ENCODE measurements at regions not wholly inside any gene's neighbourhood (a gene's known extent, or its start where the extent isn't known, plus 50 kb on each side); places are given as distances from the start of the nearest gene placed in this dataset.

DNA sequence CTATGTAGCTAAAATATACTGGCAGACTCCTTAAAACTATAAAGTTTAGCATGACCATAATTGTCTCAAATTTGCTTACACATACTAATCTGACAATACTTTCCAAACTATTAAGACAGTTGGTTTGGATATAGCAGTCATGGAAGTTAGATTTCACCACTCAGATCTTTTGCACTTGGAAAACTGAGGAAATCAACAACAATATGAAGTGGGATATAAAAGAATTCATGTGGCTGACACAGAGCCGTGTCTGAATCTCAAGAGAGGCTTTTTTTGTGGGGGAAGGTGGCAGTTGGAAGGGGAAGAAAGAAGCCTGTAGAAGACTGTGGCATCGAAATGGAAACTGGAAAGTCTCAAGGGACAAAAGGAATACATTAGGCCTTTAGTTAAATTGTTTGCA, 166.6 kb upstream of the FLRT2 start:
- Histone ChIP-seq H3K9me3 (ENCODE audit: control insufficient read depth, insufficient read depth, low read depth, low read length) (no peaks in the 10 kb centered on the region), H3K4me3 (ENCODE audit: low read depth, low read length) (no peak overlapping the region), H3K4me1 (ENCODE audit: control insufficient read depth, insufficient read depth, low read length) (no peaks in the 10 kb centered on the region), H3K27ac (ENCODE audit: extremely low read depth, low read depth, low read length) (no peak overlapping the region), H3K36me3 (ENCODE audit: control insufficient read depth in 2 of 2, insufficient read depth in 1 of 2, low read length in 2 of 2) (no peaks in the 10 kb centered on the region)
- no peak for TF ChIP-seq ZNF311 (tag by site-specific recombination; IDR thresholded peaks at IDR 0.05; ENCODE audit: borderline replicate concordance)
- TF ChIP-seq ZBTB17 (tag by site-specific recombination; IDR thresholded peaks at IDR 0.05) = no peak
- TF ChIP-seq KLF8 (tag by site-specific recombination; IDR thresholded peaks at IDR 0.05) = no peak
- TF ChIP-seq ZNF274 (IDR thresholded peaks at IDR 0.05; ENCODE audit: low read length) = no peak
- no peak for TF ChIP-seq ZNF274 (tag by site-specific recombination; IDR thresholded peaks at IDR 0.05; ENCODE audit: borderline replicate concordance)
- TF ChIP-seq ZNF785 (tag by site-specific recombination; IDR thresholded peaks at IDR 0.05) = no peak
- TF ChIP-seq ZNF664 (tag by site-specific recombination; IDR thresholded peaks at IDR 0.05) = no peak
- no peak for TF ChIP-seq GLI4 (tag by site-specific recombination; IDR thresholded peaks at IDR 0.05)
- TF ChIP-seq, protein P1, sequence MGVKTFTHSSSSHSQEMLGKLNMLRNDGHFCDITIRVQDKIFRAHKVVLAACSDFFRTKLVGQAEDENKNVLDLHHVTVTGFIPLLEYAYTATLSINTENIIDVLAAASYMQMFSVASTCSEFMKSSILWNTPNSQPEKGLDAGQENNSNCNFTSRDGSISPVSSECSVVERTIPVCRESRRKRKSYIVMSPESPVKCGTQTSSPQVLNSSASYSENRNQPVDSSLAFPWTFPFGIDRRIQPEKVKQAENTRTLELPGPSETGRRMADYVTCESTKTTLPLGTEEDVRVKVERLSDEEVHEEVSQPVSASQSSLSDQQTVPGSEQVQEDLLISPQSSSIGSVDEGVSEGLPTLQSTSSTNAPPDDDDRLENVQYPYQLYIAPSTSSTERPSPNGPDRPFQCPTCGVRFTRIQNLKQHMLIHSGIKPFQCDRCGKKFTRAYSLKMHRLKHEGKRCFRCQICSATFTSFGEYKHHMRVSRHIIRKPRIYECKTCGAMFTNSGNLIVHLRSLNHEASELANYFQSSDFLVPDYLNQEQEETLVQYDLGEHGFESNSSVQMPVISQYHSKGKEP (tag by site-specific recombination; IDR thresholded peaks at IDR 0.05) = no peak
- ChIA-PET CTCF (no interaction called here), POLR2A (no interaction called here)

DNA sequence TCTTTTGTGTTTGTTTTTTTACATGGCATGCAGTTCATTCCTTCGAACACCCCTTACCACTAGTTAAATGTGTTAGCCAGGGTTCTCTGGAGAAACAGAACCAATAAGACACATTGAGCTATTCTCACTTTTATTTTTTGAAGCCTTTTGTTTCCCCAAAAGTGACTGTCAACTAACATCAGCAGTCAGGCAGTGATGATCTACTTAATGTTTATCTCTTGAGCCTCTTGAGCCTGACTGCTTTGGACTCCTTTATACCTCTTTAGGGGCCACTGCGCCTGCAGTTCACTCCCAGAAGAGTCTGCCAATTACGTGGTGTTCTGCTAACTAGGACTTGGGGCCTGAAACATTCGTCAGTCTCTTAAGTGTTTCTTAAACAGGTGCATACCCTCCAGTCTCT, 163.7 kb upstream of the FLRT2 start:
- CTCF ChIA-PET = no interaction called here
- Histone ChIP-seq H3K27ac (ENCODE audit: extremely low read depth, low read depth, low read length) (no peak overlapping the region), H3K4me3 (ENCODE audit: low read depth, low read length) (no peak overlapping the region), H3K4me1 (ENCODE audit: control insufficient read depth, insufficient read depth, low read length) (no peaks in the 10 kb centered on the region), H3K9me3 (ENCODE audit: control insufficient read depth, insufficient read depth, low read depth, low read length) (no peaks in the 10 kb centered on the region), H3K36me3 (ENCODE audit: control insufficient read depth in 2 of 2, insufficient read depth in 1 of 2, low read length in 2 of 2) (no peaks in the 10 kb centered on the region)
- POLR2A ChIA-PET = no interaction called here
- no peak for TF ChIP-seq ZNF138 (tag by site-specific recombination; IDR thresholded peaks at IDR 0.05; ENCODE audit: borderline replicate concordance)
- no peak for TF ChIP-seq HOXC10 (CRISPR knock-in tag; IDR thresholded peaks at IDR 0.05)
- TF ChIP-seq ZNF10 (tag by site-specific recombination; IDR thresholded peaks at IDR 0.05) = no peak
- TF ChIP-seq ZNF544 (tag by site-specific recombination; IDR thresholded peaks at IDR 0.05) = no peak
- TF ChIP-seq ZNF585B (tag by site-specific recombination; IDR thresholded peaks at IDR 0.05) = no peak
- TF ChIP-seq, protein P2, sequence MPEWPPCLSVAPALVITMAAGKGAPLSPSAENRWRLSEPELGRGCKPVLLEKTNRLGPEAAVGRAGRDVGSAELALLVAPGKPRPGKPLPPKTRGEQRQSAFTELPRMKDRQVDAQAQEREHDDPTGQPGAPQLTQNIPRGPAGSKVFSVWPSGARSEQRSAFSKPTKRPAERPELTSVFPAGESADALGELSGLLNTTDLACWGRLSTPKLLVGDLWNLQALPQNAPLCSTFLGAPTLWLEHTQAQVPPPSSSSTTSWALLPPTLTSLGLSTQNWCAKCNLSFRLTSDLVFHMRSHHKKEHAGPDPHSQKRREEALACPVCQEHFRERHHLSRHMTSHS (tag by site-specific recombination; IDR thresholded peaks at IDR 0.05) = no peak
- no peak for TF ChIP-seq ZNF621 (tag by site-specific recombination; IDR thresholded peaks at IDR 0.05)
- TF ChIP-seq, protein P3, sequence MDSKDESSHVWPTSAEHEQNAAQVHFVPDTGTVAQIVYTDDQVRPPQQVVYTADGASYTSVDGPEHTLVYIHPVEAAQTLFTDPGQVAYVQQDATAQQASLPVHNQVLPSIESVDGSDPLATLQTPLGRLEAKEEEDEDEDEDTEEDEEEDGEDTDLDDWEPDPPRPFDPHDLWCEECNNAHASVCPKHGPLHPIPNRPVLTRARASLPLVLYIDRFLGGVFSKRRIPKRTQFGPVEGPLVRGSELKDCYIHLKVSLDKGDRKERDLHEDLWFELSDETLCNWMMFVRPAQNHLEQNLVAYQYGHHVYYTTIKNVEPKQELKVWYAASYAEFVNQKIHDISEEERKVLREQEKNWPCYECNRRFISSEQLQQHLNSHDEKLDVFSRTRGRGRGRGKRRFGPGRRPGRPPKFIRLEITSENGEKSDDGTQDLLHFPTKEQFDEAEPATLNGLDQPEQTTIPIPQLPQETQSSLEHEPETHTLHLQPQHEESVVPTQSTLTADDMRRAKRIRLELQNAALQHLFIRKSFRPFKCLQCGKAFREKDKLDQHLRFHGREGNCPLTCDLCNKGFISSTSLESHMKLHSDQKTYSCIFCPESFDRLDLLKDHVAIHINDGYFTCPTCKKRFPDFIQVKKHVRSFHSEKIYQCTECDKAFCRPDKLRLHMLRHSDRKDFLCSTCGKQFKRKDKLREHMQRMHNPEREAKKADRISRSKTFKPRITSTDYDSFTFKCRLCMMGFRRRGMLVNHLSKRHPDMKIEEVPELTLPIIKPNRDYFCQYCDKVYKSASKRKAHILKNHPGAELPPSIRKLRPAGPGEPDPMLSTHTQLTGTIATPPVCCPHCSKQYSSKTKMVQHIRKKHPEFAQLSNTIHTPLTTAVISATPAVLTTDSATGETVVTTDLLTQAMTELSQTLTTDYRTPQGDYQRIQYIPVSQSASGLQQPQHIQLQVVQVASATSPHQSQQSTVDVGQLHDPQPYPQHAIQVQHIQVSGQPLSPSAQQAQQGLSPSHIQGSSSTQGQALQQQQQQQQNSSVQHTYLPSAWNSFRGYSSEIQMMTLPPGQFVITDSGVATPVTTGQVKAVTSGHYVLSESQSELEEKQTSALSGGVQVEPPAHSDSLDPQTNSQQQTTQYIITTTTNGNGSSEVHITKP (tag by site-specific recombination; IDR thresholded peaks at IDR 0.05) = no peak

DNA sequence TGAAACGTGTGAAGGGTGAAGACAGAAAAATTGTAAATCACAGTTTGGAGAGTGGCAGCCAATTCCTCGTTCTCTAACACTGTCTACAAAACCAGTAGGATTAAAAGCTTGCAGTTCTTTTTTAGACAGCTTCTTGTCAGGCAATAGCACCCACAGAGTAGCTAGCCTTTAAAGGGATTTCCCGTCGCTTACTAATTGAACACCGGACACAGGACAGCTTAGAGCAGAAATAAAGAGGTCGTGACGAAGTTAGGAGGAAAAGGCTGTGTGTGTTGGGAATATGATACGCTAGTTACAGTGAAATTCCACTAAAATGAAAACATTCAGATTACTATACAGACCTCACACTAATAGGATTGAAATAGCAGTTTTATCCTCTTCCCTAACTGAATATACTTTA, 149.1 kb upstream of the FLRT2 start:
- no peaks in the 10 kb centered on the region for H3K9me3 ChIP-seq (ENCODE audit: control insufficient read depth, insufficient read depth, low read depth, low read length)
- ChIA-PET CTCF (interaction anchor here (0.6 kb wide), 1 partner anchor 184 kb away, joined by 3 read pairs; no protein-coding TSS in a partner anchor), POLR2A (no interaction called here)
- H3K4me1 ChIP-seq (ENCODE audit: control insufficient read depth, insufficient read depth, low read length) = no peaks in the 10 kb centered on the region
- no peak overlapping the region for H3K27ac ChIP-seq (ENCODE audit: extremely low read depth, low read depth, low read length)
- no peak overlapping the region for H3K4me3 ChIP-seq (ENCODE audit: low read depth, low read length)
- H3K36me3 ChIP-seq (ENCODE audit: control insufficient read depth in 2 of 2, insufficient read depth in 1 of 2, low read length in 2 of 2) = no peaks in the 10 kb centered on the region
- TF ChIP-seq SCRT2 (tag by site-specific recombination; IDR thresholded peaks at IDR 0.05) (no peak), SP7 (tag by site-specific recombination; IDR thresholded peaks at IDR 0.05) (no peak), ZSCAN30 (tag by site-specific recombination; IDR thresholded peaks at IDR 0.05) (no peak), ZNF792 (tag by site-specific recombination; IDR thresholded peaks at IDR 0.05) (no peak), ZNF138 (tag by site-specific recombination; IDR thresholded peaks at IDR 0.05; ENCODE audit: borderline replicate concordance) (no peak)
- TF ChIP-seq, protein P4, sequence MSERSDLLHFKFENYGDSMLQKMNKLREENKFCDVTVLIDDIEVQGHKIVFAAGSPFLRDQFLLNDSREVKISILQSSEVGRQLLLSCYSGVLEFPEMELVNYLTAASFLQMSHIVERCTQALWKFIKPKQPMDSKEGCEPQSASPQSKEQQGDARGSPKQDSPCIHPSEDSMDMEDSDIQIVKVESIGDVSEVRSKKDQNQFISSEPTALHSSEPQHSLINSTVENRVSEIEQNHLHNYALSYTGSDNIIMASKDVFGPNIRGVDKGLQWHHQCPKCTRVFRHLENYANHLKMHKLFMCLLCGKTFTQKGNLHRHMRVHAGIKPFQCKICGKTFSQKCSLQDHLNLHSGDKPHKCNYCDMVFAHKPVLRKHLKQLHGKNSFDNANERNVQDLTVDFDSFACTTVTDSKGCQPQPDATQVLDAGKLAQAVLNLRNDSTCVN (tag by site-specific recombination; optimal IDR thresholded peaks at IDR 0.05) = no peak
- TF ChIP-seq, protein P5, sequence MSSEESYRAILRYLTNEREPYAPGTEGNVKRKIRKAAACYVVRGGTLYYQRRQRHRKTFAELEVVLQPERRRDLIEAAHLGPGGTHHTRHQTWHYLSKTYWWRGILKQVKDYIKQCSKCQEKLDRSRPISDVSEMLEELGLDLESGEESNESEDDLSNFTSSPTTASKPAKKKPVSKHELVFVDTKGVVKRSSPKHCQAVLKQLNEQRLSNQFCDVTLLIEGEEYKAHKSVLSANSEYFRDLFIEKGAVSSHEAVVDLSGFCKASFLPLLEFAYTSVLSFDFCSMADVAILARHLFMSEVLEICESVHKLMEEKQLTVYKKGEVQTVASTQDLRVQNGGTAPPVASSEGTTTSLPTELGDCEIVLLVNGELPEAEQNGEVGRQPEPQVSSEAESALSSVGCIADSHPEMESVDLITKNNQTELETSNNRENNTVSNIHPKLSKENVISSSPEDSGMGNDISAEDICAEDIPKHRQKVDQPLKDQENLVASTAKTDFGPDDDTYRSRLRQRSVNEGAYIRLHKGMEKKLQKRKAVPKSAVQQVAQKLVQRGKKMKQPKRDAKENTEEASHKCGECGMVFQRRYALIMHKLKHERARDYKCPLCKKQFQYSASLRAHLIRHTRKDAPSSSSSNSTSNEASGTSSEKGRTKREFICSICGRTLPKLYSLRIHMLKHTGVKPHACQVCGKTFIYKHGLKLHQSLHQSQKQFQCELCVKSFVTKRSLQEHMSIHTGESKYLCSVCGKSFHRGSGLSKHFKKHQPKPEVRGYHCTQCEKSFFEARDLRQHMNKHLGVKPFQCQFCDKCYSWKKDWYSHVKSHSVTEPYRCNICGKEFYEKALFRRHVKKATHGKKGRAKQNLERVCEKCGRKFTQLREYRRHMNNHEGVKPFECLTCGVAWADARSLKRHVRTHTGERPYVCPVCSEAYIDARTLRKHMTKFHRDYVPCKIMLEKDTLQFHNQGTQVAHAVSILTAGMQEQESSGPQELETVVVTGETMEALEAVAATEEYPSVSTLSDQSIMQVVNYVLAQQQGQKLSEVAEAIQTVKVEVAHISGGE (tag by site-specific recombination; conservative IDR thresholded peaks at IDR 0.05; ENCODE audit: low read depth) = no peak
